Gastroesophageal sphincter (tissue), 3 donors: ENCODE measurements at regions not wholly inside any gene's neighbourhood (a gene's known extent, or its start where the extent isn't known, plus 50 kb on each side); places are given as distances from the start of the nearest gene placed in this dataset.

ENCODE experiments used
- CTCF ChIP-seq, 4 experiments: fragments of 200-600 bp in 2 of 4; fragments of 450-650 bp in 2 of 4; sonication (generic) in 1 of 4; IDR thresholded peaks; one replicate each; pipeline ENCODE4 v1.5.1; 2017 to 2019; ENCODE audit warnings: antibody characterized with exemption in 4 of 4, mild to moderate bottlenecking in 2 of 4, moderate library complexity in 2 of 4
- EP300 ChIP-seq: sonication (generic); formaldehyde crosslinking; IDR thresholded peaks from one replicate; pipeline ENCODE4 v1.6.1; 2017; ENCODE audit warnings: antibody characterized with exemption, mild to moderate bottlenecking
- POLR2A ChIP-seq, 2 donors: fragments of 450-650 bp; IDR thresholded peaks; one replicate each; pipeline ENCODE4 v1.6.1; 2017; ENCODE audit warnings: antibody characterized with exemption in 2 of 2, mild to moderate bottlenecking in 2 of 2, moderate library complexity in 1 of 2
- POLR2AphosphoS5 ChIP-seq: sonication (generic); formaldehyde crosslinking; IDR thresholded peaks from one replicate; pipeline ENCODE4 v1.6.1; 2017; ENCODE audit warnings: antibody characterized with exemption

GRCh38 chr10:90192825-90193224 is 491.4 kb downstream of the KIF20B start:
- TF ChIP-seq CTCF (IDR thresholded peaks at IDR 0.05) (no peak), POLR2A (IDR thresholded peaks at IDR 0.05) (no peak), POLR2AphosphoS5 (no peak), EP300 (no peak)
